GM23338 (cell line): ENCODE measurements at regions not wholly inside any gene's neighbourhood (a gene's known extent, or its start where the extent isn't known, plus 50 kb on each side); places are given as distances from the start of the nearest gene placed in this dataset.

Experiments used
- EZH2 ChIP-seq: fragments of 200-600 bp; sonication (generic); IDR thresholded peaks from one replicate; pipeline ENCODE4 v1.8.0; 2017; ENCODE audit warnings: antibody characterized with exemption, mild to moderate bottlenecking, low read depth; ENCODE audit not compliant: unreplicated experiment
- EZH2phosphoT487 ChIP-seq: fragments of 200-600 bp; sonication (generic); IDR thresholded peaks from one replicate; pipeline ENCODE4 v1.8.1; 2018; ENCODE audit warnings: antibody characterized with exemption; ENCODE audit not compliant: unreplicated experiment
- JUNB ChIP-seq: IDR thresholded peaks from one replicate; pipeline ENCODE4 v1.6.1; 2016; ENCODE audit warnings: antibody characterized with exemption; ENCODE audit not compliant: unreplicated experiment
- POLR2AphosphoS5 ChIP-seq: IDR thresholded peaks from 2 replicates; pipeline ENCODE4 v1.6.1; 2016; ENCODE audit warnings: antibody characterized with exemption, low read depth
- TF ChIP-seq, protein P1 (sequence below), 2 experiments: fragments of 200-600 bp in 1 of 2; sonication (generic) in 1 of 2; conservative IDR thresholded peaks; 2 replicates each; pipeline versions ENCODE4 v1.5.1 to v1.6.1; 2016 to 2017; ENCODE audit warnings: antibody characterized with exemption in 2 of 2, low read depth in 2 of 2, mild to moderate bottlenecking in 2 of 2, moderate library complexity in 1 of 2

GRCh38 chr17:77064598-77064997 lies 76.2 kb upstream of the SEC14L1 start:
- TF ChIP-seq, protein P1, sequence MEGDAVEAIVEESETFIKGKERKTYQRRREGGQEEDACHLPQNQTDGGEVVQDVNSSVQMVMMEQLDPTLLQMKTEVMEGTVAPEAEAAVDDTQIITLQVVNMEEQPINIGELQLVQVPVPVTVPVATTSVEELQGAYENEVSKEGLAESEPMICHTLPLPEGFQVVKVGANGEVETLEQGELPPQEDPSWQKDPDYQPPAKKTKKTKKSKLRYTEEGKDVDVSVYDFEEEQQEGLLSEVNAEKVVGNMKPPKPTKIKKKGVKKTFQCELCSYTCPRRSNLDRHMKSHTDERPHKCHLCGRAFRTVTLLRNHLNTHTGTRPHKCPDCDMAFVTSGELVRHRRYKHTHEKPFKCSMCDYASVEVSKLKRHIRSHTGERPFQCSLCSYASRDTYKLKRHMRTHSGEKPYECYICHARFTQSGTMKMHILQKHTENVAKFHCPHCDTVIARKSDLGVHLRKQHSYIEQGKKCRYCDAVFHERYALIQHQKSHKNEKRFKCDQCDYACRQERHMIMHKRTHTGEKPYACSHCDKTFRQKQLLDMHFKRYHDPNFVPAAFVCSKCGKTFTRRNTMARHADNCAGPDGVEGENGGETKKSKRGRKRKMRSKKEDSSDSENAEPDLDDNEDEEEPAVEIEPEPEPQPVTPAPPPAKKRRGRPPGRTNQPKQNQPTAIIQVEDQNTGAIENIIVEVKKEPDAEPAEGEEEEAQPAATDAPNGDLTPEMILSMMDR (conservative IDR thresholded peaks at IDR 0.05; ENCODE audit: low read depth in 2 of 2) = no peak
- no peak for TF ChIP-seq JUNB
- TF ChIP-seq POLR2AphosphoS5 = no peak
- TF ChIP-seq EZH2 = no peak
- no peak for TF ChIP-seq EZH2phosphoT487
